PC-3 (cell line): ENCODE measurements at regions not wholly inside any gene's neighbourhood (a gene's known extent, or its start where the extent isn't known, plus 50 kb on each side); places are given as distances from the start of the nearest gene placed in this dataset.

ENCODE experiments used
- EZH2 ChIP-seq: fragments of 300-600 bp; sonication (generic); IDR thresholded peaks from one replicate; pipeline ENCODE4 v1.6.1; 2017; ENCODE audit warnings: antibody characterized with exemption, mild to moderate bottlenecking, low read length; ENCODE audit not compliant: unreplicated experiment
- EZH2phosphoT487 ChIP-seq: fragments of 300-600 bp; sonication (generic); IDR thresholded peaks from 2 replicates; pipeline ENCODE4 v1.6.1; 2018; ENCODE audit warnings: mild to moderate bottlenecking, antibody characterized with exemption, low read length, borderline replicate concordance
- TF ChIP-seq, protein P1 (sequence below): fragments of 300-600 bp; sonication (generic); conservative IDR thresholded peaks from 2 replicates; pipeline ENCODE4 v1.5.1; 2017; ENCODE audit warnings: antibody characterized with exemption, low read depth, mild to moderate bottlenecking, low read length

GRCh38 chr3:11929531-11929930, 74.7 kb upstream of the SYN2 start:
- TF ChIP-seq, protein P1, sequence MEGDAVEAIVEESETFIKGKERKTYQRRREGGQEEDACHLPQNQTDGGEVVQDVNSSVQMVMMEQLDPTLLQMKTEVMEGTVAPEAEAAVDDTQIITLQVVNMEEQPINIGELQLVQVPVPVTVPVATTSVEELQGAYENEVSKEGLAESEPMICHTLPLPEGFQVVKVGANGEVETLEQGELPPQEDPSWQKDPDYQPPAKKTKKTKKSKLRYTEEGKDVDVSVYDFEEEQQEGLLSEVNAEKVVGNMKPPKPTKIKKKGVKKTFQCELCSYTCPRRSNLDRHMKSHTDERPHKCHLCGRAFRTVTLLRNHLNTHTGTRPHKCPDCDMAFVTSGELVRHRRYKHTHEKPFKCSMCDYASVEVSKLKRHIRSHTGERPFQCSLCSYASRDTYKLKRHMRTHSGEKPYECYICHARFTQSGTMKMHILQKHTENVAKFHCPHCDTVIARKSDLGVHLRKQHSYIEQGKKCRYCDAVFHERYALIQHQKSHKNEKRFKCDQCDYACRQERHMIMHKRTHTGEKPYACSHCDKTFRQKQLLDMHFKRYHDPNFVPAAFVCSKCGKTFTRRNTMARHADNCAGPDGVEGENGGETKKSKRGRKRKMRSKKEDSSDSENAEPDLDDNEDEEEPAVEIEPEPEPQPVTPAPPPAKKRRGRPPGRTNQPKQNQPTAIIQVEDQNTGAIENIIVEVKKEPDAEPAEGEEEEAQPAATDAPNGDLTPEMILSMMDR = no peak
- no peak for TF ChIP-seq EZH2
- no peak for TF ChIP-seq EZH2phosphoT487
